ENCODE measurements at regions not wholly inside any gene's neighbourhood (a gene's known extent, or its start where the extent isn't known, plus 50 kb on each side); places are given as distances from the start of the nearest gene placed in this dataset.
A peak's percentile ranks its signal among the peaks of the same experiment; 100 is the strongest.

- no peak for TF ChIP-seq POLR2A (IDR thresholded peaks at IDR 0.05)
- TF ChIP-seq, protein P1, sequence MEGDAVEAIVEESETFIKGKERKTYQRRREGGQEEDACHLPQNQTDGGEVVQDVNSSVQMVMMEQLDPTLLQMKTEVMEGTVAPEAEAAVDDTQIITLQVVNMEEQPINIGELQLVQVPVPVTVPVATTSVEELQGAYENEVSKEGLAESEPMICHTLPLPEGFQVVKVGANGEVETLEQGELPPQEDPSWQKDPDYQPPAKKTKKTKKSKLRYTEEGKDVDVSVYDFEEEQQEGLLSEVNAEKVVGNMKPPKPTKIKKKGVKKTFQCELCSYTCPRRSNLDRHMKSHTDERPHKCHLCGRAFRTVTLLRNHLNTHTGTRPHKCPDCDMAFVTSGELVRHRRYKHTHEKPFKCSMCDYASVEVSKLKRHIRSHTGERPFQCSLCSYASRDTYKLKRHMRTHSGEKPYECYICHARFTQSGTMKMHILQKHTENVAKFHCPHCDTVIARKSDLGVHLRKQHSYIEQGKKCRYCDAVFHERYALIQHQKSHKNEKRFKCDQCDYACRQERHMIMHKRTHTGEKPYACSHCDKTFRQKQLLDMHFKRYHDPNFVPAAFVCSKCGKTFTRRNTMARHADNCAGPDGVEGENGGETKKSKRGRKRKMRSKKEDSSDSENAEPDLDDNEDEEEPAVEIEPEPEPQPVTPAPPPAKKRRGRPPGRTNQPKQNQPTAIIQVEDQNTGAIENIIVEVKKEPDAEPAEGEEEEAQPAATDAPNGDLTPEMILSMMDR (IDR thresholded peaks at IDR 0.05): no peak
- Histone ChIP-seq H3K4me3 (no peak overlapping the region), H3K4me1 (no peaks in the 10 kb centered on the region), H3K36me3 (no peaks in the 10 kb centered on the region), H3K27ac (no peak overlapping the region), H3K9me3 (no peaks in the 10 kb centered on the region), H3K27me3 (no peaks in the 10 kb centered on the region)
- no peak for DNase-seq
- no peak for ATAC-seq
- WGBS (ENCODE audit: insufficient coverage, low coverage, low lambda C conversion rate, missing lambda C conversion rate): 50% methylated on average over 1 of the region's 1 CpG
- intact Hi-C loops (cut with DNase I): no loop called here
Measured at GRCh38 chr2:181163139-181163538, 182.7 kb downstream of the UBE2E3 start.

DNA sequence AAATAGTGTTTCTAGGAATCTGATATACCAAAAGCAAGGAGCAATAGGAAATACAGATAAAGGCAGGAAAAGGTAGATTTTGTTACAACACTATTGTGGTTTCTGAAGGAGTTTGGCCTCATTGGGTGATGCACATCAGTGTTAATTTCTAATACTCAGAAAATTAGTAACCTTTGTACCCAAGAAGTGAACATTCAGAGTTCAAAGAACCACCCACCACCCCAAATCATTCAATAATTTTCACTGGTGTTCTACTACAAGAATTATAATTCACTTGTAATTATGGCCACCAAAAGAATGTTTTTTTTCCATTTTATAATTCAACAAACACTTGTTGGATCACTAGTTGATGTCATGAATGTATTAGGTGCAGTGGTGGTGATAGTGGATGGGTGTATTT, 183.3 kb downstream of the UBE2E3 start:
- no peaks in the 10 kb centered on the region for H3K27me3 ChIP-seq
- H3K36me3 ChIP-seq: no peaks in the 10 kb centered on the region
- ATAC-seq: no peak
- no peaks in the 10 kb centered on the region for H3K9me3 ChIP-seq
- no peak for DNase-seq
- H3K4me1 ChIP-seq: no peaks in the 10 kb centered on the region
- intact Hi-C loops (cut with DNase I): no loop called here
- no peak for TF ChIP-seq POLR2A (IDR thresholded peaks at IDR 0.05)
- TF ChIP-seq, protein P1 (IDR thresholded peaks at IDR 0.05): no peak
- H3K4me3 ChIP-seq: no peak overlapping the region
- no peak overlapping the region for H3K27ac ChIP-seq

GRCh38 chr2:181164699-181165098, 184.3 kb downstream of the UBE2E3 start:
- Histone ChIP-seq H3K36me3 (no peaks in the 10 kb centered on the region), H3K27me3 (no peaks in the 10 kb centered on the region), H3K4me1 (no peaks in the 10 kb centered on the region), H3K27ac (no peak overlapping the region), H3K9me3 (no peaks in the 10 kb centered on the region), H3K4me3 (no peak overlapping the region)
- DNase-seq: no peak
- no peak for TF ChIP-seq POLR2A (IDR thresholded peaks at IDR 0.05)
- TF ChIP-seq, protein P1 (IDR thresholded peaks at IDR 0.05): no peak
- ATAC-seq: no peak
- intact Hi-C loops (cut with DNase I): no loop called here

DNA sequence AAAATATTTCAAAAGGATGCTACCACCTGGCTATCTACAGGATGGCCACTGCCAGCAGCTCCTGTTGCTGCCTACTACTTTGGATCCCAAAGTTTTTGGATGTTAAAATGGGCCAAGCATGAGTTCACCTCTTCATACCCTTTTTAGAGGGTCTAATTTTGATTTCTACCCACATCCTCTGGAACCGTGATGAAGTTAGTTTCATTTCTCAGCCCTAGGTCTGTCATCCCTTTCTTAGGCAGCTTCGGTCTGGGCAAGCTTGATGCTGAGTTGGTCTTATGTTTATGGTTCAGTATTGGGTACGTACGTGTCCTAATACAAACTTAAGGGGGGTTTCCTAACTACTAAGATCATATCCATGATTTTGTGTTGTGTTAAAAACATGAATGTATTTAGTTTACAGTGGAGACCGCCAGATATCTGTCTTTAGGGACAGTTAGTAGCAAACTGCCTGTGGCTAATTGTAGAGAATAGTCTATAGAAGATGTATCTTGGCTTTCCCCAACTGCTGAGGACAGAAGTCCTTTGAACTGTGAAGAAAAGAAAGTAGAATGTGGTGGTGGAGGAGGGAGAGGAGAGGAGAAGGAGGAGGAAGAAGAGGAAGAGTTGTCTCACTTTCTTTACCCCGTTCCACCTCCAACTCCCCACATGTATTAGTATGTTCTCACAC, 184.9 kb downstream of the UBE2E3 start:
- 34% methylated on average over 6 of the region's 6 CpGs for WGBS (ENCODE audit: insufficient coverage, low coverage, low lambda C conversion rate, missing lambda C conversion rate)
- ATAC-seq: peak in 1 of 4 donors; percentile 31

More for the DNA sequence above, 184.9 kb downstream of the UBE2E3 start:
- no peaks in the 10 kb centered on the region for H3K27me3 ChIP-seq
- H3K9me3 ChIP-seq: no peaks in the 10 kb centered on the region
- H3K36me3 ChIP-seq: no peaks in the 10 kb centered on the region
- H3K4me3 ChIP-seq: no peak overlapping the region
- TF ChIP-seq POLR2A (IDR thresholded peaks at IDR 0.05): no peak
- TF ChIP-seq, protein P1 (IDR thresholded peaks at IDR 0.05): no peak
- H3K4me1 ChIP-seq: no peaks in the 10 kb centered on the region
- no peak for DNase-seq
- intact Hi-C loops (cut with DNase I): no loop called here
- no peak overlapping the region for H3K27ac ChIP-seq
